ENCODE measurements at regions not wholly inside any gene's neighbourhood (a gene's known extent, or its start where the extent isn't known, plus 50 kb on each side); places are given as distances from the start of the nearest gene placed in this dataset.

DNA sequence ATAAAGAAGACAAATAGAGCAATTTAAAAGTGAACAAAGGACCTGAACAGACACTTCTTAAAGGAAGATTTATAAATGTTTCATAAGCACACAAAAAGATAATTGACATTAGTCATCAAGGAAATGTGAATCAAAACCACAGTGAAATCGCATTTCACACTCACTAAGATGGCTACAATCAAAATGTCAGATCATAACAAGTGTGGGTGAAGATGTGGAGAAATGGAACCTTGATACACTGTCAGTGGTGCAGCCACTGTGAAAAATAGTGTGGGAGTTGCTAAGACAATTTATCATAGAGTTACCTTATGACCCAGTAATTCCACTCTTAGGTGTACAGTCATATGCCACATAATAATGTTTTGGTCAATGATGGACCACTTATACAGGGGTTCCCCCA lies 54.5 kb upstream of the HTR4 start:
- in situ Hi-C loops (cut with MboI; ENCODE audit: low sequenced_read_pairs in 4 of 4) = no loop called here
- Histone ChIP-seq H3K4me3 (no peak overlapping the region), H3K27ac (no peak overlapping the region), H3K36me3 (no peaks in the 10 kb centered on the region), H3K27me3 (no peaks in the 10 kb centered on the region), H3K4me1 (no peaks in the 10 kb centered on the region), H3K9me3 (no peaks in the 10 kb centered on the region)
- no peak for DNase-seq
- TF ChIP-seq, protein P1, sequence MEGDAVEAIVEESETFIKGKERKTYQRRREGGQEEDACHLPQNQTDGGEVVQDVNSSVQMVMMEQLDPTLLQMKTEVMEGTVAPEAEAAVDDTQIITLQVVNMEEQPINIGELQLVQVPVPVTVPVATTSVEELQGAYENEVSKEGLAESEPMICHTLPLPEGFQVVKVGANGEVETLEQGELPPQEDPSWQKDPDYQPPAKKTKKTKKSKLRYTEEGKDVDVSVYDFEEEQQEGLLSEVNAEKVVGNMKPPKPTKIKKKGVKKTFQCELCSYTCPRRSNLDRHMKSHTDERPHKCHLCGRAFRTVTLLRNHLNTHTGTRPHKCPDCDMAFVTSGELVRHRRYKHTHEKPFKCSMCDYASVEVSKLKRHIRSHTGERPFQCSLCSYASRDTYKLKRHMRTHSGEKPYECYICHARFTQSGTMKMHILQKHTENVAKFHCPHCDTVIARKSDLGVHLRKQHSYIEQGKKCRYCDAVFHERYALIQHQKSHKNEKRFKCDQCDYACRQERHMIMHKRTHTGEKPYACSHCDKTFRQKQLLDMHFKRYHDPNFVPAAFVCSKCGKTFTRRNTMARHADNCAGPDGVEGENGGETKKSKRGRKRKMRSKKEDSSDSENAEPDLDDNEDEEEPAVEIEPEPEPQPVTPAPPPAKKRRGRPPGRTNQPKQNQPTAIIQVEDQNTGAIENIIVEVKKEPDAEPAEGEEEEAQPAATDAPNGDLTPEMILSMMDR (IDR thresholded peaks at IDR 0.05 in 4 of 5, conservative IDR thresholded peaks at IDR 0.05 in 1 of 5) = no peak
- no peak for TF ChIP-seq POLR2A (IDR thresholded peaks at IDR 0.05)
- intact Hi-C loops (cut with DNase I; ENCODE audit: low total_unique reads) = no loop called here
- ATAC-seq = no peak

DNA sequence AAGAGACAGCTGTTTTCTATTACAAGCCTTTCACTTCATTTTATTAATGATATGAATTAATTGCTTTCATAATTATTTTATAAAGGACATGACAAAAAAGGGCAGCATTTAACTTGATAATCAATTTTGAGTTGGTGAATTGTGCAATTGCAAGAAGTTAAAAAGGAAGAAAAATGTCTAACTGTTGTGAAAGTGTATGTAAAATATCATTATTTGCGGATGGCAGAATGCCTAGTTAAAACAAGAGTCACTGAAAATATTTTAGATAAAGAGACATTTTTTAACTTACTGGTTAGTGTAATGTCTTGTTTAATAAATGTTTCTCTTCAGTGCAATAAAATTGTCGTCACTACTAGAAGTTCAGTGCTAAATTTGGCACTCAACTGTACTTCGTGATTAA lies 57.6 kb upstream of the HTR4 start:
- intact Hi-C loops (cut with DNase I; ENCODE audit: low total_unique reads) = no loop called here

DNA sequence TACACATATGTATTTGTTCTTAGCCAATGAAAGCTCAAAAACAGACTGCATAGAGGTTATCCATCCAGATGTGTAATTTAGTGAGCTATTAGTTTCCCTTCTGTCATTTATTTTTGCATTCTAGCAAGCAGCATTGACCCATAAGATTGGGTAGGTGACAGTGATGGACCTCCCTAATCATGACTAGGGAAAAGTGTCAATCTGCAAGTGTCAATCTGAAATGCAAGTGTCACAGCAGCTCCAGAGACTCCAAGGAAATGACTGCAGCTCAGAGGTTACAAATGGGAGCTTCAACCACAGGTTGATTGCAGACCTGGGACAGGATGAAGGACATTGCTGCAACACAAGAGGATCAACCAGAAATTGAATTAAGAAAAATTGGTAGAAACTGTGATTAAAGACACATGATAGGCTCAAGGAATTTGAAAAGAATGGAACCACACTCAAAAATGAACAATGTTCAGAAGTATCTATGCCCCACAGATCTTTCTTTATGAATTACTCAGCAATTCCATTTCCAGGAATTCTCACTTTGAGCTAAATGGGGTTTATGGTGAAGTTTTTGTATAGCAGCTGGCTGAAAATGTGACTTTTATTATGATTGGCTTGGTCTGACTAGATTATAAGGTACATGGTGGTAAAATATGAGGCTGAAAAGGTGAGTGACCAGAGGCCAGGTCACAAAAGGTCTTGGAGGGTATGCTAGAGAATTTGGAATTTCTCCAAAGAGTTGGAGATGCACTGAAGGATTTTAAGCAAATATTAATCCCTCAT lies 59.6 kb upstream of the HTR4 start:
- no peak overlapping the region for H3K4me3 ChIP-seq
- H3K4me1 ChIP-seq = no peaks in the 10 kb centered on the region
- no peak for DNase-seq
- H3K27ac ChIP-seq = no peak overlapping the region
- intact Hi-C loops (cut with DNase I; ENCODE audit: low total_unique reads) (no loop called here), in situ Hi-C loops (cut with MboI; ENCODE audit: low sequenced_read_pairs in 4 of 4) (no loop called here)
- H3K27me3 ChIP-seq = no peaks in the 10 kb centered on the region
- no peak for TF ChIP-seq POLR2A (IDR thresholded peaks at IDR 0.05)
- TF ChIP-seq, protein P1 (IDR thresholded peaks at IDR 0.05 in 4 of 5, conservative IDR thresholded peaks at IDR 0.05 in 1 of 5) = no peak
- no peaks in the 10 kb centered on the region for H3K9me3 ChIP-seq
- ATAC-seq = no peak
- H3K36me3 ChIP-seq = no peaks in the 10 kb centered on the region

More for the DNA sequence above, 57.6 kb upstream of the HTR4 start:
- DNase-seq (no peak), ATAC-seq (no peak)
- no peak overlapping the region for H3K27ac ChIP-seq
- H3K4me3 ChIP-seq = no peak overlapping the region
- H3K4me1 ChIP-seq = no peaks in the 10 kb centered on the region
- H3K27me3 ChIP-seq = no peaks in the 10 kb centered on the region
- H3K36me3 ChIP-seq = no peaks in the 10 kb centered on the region
- no peaks in the 10 kb centered on the region for H3K9me3 ChIP-seq
- TF ChIP-seq POLR2A (IDR thresholded peaks at IDR 0.05) = no peak
- TF ChIP-seq, protein P1 (IDR thresholded peaks at IDR 0.05 in 4 of 5, conservative IDR thresholded peaks at IDR 0.05 in 1 of 5) = no peak
- in situ Hi-C loops (cut with MboI; ENCODE audit: low sequenced_read_pairs in 4 of 4) = no loop called here

DNA sequence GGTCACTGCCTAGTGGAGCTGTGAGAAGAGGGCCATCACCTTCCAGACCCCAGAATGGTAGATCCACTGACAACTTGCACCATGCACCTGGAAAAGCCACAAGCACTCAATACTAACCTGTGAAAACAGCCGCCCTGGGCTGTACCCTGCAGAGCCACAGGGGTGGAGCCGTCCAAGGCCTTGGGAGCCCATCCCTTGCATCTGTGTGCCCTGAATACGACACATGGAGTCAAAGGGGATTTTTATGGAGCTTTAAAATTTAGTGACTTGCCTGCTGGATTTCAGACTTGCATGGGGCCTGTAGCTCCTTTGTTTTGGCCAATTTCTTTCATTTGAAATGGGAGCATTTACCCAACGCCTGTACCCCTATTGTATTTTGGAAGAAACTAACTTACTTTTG lies 62.4 kb upstream of the HTR4 start:
- in situ Hi-C loops (cut with MboI; ENCODE audit: low sequenced_read_pairs in 4 of 4) = no loop called here
- DNase-seq = no peak
- no peak overlapping the region for H3K27ac ChIP-seq
- H3K9me3 ChIP-seq = no peaks in the 10 kb centered on the region
- TF ChIP-seq POLR2A (IDR thresholded peaks at IDR 0.05) = no peak
- TF ChIP-seq, protein P1 (IDR thresholded peaks at IDR 0.05 in 4 of 5, conservative IDR thresholded peaks at IDR 0.05 in 1 of 5) = no peak
- H3K27me3 ChIP-seq = no peaks in the 10 kb centered on the region
- intact Hi-C loops (cut with DNase I; ENCODE audit: low total_unique reads) = no loop called here
- no peaks in the 10 kb centered on the region for H3K36me3 ChIP-seq
- H3K4me1 ChIP-seq = no peaks in the 10 kb centered on the region
- no peak for ATAC-seq
- no peak overlapping the region for H3K4me3 ChIP-seq

DNA sequence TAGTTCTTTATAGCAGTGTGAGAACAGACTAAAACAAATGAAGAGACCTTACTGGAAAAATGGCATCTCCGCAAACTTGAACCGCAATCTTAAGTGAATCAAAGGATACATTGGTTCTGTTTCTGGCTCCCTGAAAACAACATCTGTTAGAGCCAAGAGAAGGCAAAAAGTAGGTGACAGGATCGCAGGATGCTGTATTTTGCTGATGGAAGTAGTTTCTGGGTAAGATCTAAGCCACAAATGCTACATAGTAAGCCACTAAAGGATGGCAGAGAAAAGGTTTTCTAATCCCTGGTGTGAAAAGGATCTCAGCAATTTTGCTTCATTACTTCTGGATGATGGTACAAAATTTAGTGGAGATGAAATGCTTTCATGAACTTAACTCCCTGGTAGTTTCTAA lies 63.3 kb upstream of the HTR4 start:
- DNase-seq (no peak), ATAC-seq (no peak)
- Histone ChIP-seq H3K27ac (no peak overlapping the region), H3K36me3 (no peaks in the 10 kb centered on the region), H3K9me3 (no peaks in the 10 kb centered on the region), H3K4me1 (no peaks in the 10 kb centered on the region), H3K4me3 (no peak overlapping the region), H3K27me3 (no peaks in the 10 kb centered on the region)
- TF ChIP-seq, protein P1 (IDR thresholded peaks at IDR 0.05 in 4 of 5, conservative IDR thresholded peaks at IDR 0.05 in 1 of 5) = no peak
- TF ChIP-seq POLR2A (IDR thresholded peaks at IDR 0.05) = no peak
- intact Hi-C loops (cut with DNase I; ENCODE audit: low total_unique reads) = no loop called here
- in situ Hi-C loops (cut with MboI; ENCODE audit: low sequenced_read_pairs in 4 of 4) = no loop called here

All from gastrocnemius medialis (tissue), 4 donors.